Inflammatory macrophage (primary cell): ENCODE measurements at regions not wholly inside any gene's neighbourhood (a gene's known extent, or its start where the extent isn't known, plus 50 kb on each side); places are given as distances from the start of the nearest gene placed in this dataset.

Experiments
- DNase-seq, 2 donors: peaks; one replicate each; pipeline ENCODE4 v3.0.0-alpha.2; 2020 to 2022

DNA sequence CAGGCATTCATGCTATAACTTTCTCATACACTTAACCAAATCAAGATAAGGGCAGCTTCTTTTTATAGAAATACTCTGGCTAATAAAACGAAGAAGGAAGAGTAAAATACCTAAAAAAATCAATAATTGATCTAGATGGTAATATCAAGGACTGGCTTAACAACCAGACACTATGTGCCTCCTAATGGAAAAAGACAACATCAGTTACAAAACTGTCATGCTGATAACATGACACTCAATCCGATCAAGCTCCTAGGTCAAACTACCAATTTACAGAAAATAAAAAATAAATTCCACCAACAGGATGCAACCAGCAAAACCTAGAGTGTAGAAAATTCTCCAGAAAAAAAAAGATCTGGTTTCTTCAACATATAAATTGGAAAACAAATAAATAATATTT, 634.6 kb downstream of the IGSF11 start:
- DNase-seq = no peak

DNA sequence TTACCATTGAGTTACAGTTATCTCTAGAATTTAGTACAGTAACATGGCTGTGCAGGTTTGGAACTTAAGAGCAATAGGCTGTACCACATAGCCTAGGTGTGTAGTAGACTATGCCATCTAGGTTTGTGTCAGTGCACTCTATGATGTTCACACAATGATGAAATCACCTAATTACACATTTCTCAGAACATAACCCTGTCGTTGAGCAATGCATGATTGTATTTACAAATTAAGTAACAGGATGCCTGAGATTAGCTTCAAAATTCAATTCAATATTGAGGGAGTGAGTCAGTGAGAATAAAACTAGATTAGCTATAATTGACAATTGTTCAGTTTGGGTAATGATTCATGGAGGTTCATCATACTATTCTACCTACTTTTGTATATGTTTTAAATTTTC, 633.8 kb downstream of the IGSF11 start:
- no peak for DNase-seq

DNA sequence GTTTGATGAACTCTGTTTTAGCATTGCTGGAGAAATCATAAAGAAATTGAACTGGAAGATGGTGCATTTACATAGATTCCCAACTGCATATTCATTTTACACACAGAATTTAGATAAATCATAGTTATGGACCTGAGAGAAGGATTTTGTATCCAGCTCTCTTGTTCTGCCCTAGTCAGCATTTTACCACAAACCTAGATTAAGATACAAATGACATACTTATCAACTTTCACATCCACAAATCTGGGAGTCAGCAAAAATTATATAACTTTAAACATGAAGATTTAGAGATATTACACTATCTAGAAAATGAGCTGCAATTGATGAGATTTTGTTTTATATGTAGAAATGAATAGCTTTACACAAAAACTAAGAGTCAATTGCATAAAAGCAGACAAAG, 632.8 kb downstream of the IGSF11 start:
- DNase-seq = no peak

DNA sequence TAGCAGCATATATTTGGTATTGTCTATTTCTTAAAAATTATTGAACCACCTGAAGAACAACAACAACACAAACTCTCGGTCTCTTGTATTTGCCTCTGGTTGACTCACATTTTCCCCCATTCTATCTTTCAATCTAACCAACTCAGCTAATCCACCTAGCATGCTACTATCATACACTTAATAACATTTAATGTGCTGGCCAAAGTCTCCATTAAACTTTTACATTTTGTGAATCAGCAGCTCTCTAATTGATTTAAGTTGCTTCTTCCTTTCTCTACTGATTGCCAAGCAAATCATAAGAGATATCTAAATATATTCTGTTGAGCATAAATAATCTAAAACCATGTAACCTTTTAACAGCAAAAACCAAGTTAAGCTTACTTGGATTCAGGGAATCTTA, 631.7 kb downstream of the IGSF11 start:
- no peak for DNase-seq

DNA sequence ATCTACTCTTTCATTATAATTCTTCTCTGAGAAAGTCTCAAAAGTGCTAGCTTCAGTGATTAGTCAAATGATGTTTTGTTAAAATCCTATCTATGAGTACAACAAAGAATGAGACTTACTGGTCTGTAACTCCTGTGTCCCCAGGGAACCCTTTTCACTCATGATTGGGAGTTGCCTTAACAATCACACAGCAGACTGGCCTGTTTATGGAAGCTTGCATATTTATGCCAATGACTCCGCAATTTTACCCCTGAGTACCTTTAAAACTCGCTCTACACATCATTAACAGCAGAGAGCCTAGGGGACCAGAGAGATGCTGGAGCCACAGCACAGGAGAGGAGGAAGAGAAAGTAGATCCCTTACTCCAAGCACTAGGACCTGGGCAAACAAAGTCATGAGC, 628.1 kb downstream of the IGSF11 start:
- DNase-seq = no peak

DNA sequence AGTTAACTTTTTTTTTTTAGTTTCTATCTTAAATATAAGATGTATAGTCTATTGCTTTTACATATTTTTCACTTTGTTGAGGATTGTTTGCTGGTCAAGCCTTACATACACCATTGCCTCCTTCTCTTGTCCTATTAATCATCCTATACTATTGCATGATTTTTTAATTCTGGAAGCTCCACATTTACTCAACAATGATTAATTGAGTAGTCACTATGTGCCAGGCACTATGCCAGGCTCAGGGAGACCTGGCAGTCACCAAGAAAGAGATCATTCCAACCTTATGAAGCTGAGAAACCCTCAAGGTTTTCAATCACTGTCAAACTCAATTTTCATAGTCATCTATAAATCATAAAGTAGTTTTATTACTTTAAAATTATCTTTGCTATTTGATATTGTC, 626.2 kb downstream of the IGSF11 start:
- DNase-seq = no peak

DNA sequence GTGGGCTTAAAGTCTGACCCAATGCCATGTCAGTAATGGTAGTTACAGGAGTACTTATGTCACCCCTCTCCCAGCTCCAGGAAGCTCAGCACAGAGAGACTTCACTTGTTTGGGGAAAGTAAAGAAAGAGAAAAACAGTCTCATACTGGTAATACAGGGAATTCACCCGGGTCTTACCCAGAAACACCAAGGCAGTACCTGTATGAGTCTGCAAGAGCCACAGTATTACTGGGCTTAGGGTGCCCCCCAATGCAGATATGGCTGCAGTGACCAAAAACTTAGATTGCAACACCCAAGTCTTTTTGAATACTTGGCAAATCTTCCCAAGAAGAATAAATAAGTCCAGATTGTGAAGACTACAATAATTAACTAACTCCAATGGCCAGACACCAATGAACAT, 622.1 kb downstream of the IGSF11 start:
- DNase-seq = no peak

DNA sequence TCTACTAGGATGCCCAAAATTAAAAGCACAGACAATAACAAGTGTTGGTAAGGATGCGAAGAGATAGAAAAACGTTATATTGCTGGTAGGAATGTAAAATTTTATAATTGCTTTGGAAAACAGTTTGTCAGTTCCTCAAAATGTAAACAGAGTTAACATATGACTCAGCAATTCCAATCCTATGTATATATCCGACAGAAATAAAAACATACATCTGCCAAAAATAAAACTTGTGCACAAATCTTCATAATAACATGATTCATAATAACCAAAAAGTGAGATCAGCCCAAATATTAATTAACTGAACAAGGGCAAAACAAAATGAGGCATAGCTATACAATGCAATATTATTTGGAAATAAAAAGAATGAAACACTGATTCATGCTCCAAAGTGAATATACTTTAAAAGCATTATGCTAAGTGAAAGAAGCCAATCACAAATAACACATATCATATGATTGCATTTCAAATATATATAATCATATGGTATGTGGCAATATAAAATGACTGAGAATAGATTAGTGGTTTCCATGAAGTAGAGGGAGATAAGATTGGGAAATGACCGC, 609.3 kb downstream of the IGSF11 start:
- DNase-seq = no peak

DNA sequence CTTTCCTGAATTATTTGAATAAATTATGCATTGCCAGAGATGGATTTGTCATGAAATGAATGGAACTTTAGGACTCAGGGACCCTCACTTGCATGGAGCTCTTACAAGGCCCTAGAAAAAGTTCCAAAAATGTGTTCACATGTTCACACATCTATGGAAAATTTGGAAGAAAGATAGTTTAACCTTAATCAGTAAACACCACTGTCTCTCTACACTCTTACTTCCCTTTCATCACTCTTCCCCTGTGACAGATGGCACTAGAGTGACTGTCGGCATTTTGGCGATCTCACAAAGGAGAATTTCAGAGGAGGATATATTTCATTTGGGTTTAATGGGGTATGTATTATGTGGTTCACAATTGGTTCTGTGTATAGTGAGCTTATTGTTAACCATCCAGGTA, 600.8 kb downstream of the IGSF11 start:
- no peak for DNase-seq

DNA sequence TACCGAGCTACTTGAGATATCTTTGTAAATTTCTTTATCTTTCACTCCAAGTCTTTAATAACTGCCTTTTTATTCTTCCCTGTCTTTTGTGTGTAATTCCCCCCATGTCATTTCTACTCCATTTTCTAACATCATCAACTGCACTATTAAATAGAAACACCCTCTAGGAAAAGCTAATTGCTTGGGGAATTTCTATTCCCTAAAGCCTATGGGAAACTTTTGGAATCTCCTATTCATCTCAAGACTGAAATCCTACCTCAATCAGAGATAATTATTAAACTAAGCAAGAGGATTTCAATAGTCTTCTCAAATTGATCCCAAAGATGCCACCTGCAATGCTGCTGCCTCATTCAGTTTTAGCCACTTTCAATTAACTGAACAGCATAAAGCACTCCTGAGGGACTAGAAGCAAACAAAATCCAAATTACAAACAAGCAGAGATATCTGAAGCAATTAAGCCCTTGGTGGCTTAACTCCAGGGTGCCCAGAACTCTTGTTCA, 598.7 kb downstream of the IGSF11 start:
- no peak for DNase-seq

DNA sequence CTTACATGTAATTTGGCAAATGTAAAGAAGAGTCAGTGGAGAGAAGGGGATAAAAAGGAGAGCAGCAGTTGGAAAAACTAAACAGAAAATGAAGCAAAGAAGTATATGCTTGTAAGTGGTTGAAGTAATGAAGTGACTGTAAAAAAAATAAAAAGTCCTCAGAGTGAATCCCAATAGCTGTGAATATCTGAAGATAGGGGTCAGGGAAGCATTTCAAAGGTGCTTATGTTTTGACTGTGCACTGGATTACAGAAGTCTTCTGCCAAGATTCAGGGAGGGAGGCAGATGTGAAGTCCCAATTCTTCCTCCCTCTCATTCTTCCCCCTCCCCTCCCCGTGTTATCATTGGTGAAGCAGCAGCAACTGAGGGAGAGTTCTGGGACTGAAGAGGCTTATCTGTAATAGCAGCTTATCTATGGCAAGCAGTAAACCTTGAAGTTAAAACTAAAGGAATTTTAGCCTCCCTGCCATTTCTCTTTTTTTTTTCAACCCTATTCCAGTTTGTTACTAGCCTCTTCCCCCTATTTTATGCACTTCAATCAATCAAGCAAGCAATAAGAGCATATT, 597.9 kb downstream of the IGSF11 start:
- DNase-seq = no peak

DNA sequence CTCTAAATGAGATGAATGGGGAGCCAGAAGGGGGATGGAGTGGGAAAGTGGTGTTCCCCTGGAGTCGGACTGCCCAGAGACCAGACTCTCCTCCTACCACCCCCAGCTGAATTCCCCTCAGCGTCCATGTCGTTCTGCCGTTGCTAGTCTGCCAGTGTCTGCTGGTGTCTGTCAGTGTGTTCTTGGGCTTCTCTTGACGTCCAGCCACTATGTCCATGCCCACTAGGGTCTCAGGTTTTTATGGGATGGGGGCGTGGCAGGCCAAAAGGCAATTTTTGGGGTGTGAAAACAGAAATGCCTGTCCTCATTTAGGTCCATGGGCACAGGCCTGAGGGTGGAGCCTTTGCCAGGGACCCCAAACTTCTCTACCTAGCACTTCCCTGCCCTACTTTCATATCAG, 589.6 kb downstream of the IGSF11 start:
- DNase-seq = no peak

DNA sequence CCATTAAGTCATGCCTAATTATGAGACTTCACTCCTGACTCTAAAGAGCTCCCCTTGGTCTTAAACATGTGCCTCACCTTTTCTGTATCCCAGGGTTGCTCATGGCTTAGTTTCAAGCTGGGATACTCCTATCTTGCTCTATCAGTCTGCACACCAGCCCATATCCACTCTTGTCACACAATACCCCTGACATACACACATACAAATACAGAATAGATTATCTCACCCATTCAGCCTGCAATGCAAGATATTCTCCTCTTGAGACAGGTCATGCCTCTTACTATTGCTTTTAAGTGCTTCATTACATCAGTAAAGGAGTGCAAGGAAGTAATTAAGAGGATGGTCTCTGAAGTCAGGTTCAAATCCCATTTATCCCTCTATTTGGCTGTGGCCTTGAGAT, 587.3 kb downstream of the IGSF11 start:
- DNase-seq = no peak

DNA sequence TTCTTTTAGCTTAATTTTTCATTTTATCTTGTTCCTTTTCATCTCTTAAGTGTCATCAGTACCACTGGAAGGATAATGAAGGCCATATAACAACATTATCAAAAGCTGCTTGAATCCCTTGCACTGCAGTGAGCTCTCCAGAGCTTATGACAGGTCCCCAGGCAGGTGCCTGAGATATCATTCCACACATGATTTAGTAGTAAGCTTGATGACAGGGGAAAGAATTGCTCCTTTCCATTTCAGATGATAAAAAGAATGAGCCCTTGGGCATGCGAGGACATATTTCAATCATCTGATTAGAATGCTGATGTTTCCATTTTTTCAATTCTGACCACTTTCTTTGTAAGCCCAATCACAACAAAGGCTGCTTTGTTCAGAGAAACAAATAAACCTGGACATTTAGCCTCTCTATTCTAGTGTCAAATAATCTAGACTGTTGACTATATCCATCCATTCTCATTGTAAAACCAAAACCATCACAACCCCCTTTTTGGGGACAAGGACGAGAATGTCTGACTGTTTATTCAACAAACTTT, 567.8 kb downstream of the IGSF11 start:
- DNase-seq = no peak

DNA sequence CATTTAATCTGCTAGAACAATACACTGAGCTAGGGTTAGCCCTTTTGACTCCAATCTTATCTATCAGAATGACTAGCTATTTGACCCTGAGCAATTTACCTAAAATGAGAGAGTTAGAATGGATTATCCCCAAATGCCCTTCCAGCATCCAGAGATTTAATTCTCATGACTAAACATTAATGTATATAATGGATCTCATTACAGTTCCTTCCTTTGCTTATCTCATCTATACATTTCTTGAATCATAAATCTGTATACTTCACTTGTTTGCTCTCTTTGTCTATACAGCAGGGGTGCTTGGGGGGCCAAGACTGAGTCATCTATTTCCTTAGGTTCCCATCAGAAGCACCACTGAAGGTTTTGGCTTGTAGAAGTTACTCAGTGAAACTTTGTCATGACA, 565.8 kb downstream of the IGSF11 start:
- no peak for DNase-seq

DNA sequence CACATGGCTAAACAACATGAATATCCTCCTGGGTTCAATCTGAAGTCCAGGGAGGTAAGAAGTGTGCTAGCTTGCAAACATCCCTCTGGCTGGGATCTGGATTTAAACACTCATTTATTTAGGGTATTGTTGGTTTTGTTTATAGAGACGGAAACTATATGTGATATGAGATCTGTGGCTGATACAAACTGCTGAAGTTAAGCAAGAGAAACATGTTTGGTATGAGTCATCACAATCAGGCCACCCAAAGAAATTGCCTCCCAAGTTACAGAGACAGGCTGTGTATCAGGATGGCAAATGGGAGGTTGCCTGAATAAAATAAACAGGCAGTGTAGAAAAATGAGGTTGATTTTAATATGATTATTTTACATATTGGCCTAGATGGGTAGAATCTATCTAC, 562.1 kb downstream of the IGSF11 start:
- DNase-seq = no peak

DNA sequence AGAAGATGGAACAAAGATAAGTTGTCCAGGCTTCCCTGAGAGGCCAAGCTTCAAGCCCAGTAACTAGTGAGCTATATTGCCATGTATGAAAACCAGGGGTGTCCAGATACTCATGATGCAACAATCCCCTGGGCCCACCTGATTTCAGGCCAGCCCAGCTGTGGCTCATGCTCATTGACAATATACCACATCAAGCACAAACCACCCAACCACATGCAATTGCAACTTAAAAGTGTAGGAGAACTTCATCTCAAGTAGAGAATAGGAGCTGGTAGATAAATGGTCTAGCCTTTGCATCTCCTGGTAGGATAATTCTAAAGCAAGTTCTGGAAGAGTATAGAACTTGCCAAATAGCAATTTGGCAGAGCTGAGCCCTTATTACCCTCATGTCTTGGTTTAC, 561.3 kb downstream of the IGSF11 start:
- no peak for DNase-seq

DNA sequence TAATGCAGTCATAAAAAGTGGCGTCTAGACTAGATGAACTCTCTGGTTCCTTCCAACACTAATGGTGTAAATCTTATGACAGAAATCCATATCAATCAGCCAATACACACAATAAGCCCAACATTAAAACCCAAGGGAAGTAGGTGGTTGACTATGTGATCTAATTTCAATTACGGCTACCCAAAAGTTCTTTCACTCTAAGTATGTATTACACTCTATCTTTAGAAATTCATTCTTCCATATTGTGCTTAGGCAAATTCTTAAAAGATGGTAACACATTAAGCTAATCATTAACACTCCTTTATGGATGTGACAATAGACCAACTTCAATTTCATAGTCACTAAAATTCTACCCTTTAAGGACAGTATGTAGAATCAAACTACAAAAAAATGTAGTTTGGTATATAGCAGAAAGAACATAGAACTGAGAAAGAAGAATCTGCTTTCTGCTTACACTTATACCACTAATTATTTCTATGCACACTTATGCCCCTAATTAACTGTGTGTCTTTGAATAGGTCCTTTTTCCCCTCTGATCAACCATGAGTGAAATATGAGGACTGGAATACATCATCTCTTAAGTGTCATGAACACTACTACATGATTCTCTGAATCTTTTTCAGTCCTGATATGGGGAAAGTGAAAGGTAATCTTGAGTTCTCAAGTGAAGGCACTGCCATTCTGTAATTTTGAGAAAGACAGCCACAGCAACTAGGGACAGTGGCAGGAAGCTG, 557.6 kb downstream of the IGSF11 start:
- DNase-seq = no peak

DNA sequence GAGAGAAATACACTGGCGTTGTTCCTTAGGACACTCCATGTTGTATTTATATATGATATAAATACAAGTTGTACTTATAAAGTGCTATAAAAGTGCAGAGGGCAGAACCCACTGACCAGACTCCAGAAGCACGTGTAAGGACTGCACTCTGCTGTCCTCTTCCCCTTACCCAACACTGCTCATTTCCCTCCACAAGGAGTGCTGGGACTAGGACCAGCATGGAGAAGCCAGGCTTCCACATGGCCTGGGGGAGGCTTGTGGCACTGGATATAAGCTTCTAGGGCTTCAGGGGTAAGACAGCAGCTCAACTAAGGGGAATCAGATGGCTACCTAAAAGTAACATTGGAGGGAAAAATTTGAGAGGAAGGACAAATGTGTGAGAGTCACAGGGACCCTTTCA, 556.9 kb downstream of the IGSF11 start:
- no peak for DNase-seq

DNA sequence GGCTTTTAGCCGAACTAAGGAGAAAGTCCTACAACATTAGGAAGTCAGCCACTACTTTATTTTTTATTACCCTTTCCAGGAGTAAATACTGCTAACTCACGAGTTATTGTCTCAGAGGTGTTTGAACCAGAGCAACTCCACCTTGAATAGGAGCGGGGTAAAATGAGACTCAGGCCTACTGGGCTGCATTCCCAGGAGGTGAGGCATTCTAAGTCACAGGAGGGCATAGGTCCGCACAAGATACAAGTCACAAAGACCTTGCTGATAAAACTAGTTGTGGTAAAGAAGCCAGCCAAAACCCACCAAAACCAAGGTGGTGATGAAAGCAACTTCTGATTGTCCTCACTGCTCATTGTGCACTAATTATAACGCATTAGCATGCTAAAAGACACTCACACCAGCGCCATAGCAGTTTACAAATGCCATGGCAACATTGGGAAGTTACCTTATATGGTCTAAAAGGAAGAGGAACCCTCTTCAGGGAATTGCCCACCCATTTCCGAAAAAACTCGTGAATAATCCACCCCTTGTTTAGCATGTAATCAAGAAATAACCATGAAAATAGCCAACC, 555.9 kb downstream of the IGSF11 start:
- no peak for DNase-seq

DNA sequence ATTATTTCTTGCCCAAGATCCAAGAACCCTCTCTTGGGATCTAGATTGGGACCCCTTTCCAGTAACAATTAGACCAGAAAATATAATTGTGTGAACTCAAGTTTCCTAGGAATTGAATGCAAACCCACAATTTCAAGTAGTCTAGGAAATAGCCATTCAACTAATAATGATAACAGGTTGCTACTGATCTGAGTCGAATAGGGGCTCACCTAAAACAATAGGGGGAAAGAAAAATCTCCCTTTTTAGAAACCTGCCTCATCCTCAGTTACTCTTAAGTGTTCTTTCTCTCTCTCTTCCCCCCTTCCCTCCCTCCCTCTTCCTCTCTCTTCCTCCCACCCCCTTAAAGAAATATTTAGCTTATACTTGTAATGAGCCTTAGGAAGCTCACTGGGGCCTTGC, 555.3 kb downstream of the IGSF11 start:
- DNase-seq = no peak

DNA sequence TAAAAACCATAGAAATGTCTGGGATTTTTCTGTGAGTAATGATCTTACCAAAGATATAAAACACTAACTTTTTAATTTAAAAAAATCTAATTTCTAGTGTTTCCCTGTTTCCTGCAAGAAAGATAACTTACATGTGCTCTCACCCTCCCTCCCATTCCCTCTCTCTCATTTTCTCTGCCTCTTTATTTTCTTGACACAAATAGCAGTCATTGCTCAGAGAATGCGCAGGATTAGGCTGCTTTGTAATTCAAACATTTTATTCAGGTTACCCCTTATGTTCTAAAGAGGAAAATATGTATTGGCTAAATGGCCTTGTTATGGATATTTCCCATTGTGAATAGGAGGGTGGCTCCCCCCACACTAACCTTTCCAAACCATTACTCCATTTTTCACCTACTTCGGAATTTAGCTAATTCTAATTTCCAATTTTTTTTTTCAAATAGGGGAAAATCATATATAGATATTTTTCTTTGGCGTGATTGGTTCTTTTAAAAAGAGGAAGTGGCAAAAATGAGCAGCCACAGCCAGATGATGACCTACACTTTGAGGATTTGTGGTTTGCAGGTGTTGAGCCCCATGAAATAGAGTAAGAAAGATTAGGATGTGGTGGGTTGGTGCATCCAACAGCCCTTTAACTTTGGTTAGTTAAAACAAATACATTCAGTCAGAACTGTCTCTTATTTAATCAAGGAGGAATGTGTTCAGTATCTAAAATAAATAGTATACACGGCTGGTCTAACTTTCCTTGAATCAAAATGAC, 554.4 kb downstream of the IGSF11 start:
- no peak for DNase-seq

DNA sequence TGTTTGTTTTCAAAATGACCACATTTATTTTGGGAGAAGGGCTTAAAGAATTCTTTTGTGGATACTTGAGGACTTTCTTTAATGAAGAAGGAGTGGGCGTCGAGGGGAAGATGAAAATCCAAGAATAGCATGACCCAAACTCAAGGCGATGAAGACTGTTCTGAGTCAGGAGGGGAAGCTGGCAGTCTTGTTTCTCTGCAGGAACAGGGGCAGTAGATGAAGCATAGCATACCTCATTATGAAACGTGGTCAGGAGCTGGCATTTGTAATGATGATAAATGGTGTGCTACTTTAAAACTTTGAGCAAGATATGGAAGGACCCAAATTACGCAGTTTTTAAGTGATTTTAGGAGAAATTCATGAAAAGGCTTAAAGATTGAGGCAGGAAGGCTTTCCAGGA, 549.0 kb downstream of the IGSF11 start:
- DNase-seq = no peak
